B cell (primary cell): ENCODE measurements at regions not wholly inside any gene's neighbourhood (a gene's known extent, or its start where the extent isn't known, plus 50 kb on each side); places are given as distances from the start of the nearest gene placed in this dataset.

Experiments
- ATAC-seq: fragments of 200-7000 bp; cut with Tn5 transposase; one replicate; pipeline ENCODE4 v1.10.0; 2021; ENCODE audit warnings: low read depth, mild to moderate bottlenecking, moderate number of reproducible peaks, moderate library complexity
- CTCF ChIA-PET: fragments of 350-600 bp; sonication (Branson Sonifier 250); formaldehyde crosslinking; loops from one replicate; lab custom pipeline; 2021; ENCODE audit warnings: antibody characterized with exemption, inconsistent platforms; lab: Charles Lee
- POLR2A ChIA-PET: fragments of 350-600 bp; sonication (Branson Sonifier 250); formaldehyde crosslinking; loops from one replicate; lab custom pipeline; 2021; ENCODE audit warnings: antibody characterized with exemption; lab: Charles Lee
- DNase-seq: peaks from one replicate; pipeline ENCODE4 v3.0.0; 2013
- H2AFZ ChIP-seq: 2 replicates; pipeline ENCODE4 v1.6.1; 2012; ENCODE audit warnings: mild to moderate bottlenecking, low read depth, low read length; ENCODE audit not compliant: insufficient read depth, poor library complexity, severe bottlenecking
- H3K27ac ChIP-seq, 2 donors: 1 replicate in 1 of 2; 2 replicates in 1 of 2; pipeline ENCODE4 v1.5.1; 2012 to 2013; ENCODE audit warnings: low read length in 2 of 2, mild to moderate bottlenecking in 2 of 2, moderate library complexity in 1 of 2
- H3K27me3 ChIP-seq, 4 experiments: fragments of 200-600 bp in 1 of 4; sonication (generic) in 1 of 4; replicated peaks in 1 of 4; 1 replicate in 2 of 4; 2 replicates in 2 of 4; pipeline versions ENCODE4 v1.6.1 to v1.7.0; 2013 to 2016; ENCODE audit warnings: low read length in 3 of 4, mild to moderate bottlenecking in 2 of 4, mixed read lengths in 1 of 4, moderate library complexity in 1 of 4; ENCODE audit not compliant: insufficient read depth in 4 of 4, control insufficient read depth in 3 of 4; ENCODE audit errors: control extremely low read depth in 1 of 4
- H3K36me3 ChIP-seq, 2 experiments: replicated peaks in 1 of 2; 1 replicate in 1 of 2; 2 replicates in 1 of 2; pipeline versions ENCODE4 v1.6.1 to v1.7.1; 2013; ENCODE audit warnings: low read length in 1 of 2; ENCODE audit not compliant: insufficient read depth in 2 of 2, control insufficient read depth in 1 of 2; ENCODE audit errors: control extremely low read depth in 1 of 2, extremely low read depth in 1 of 2
- H3K4me1 ChIP-seq, 2 donors: fragments of 200-600 bp in 1 of 2; sonication (generic) in 1 of 2; 1 replicate in 1 of 2; 2 replicates in 1 of 2; pipeline versions ENCODE4 v1.5.1 to v1.6.1; 2013 to 2017; ENCODE audit warnings: low read length in 2 of 2; ENCODE audit not compliant: control insufficient read depth in 2 of 2, insufficient read depth in 2 of 2
- H3K4me2 ChIP-seq: replicated peaks from 2 replicates; pipeline ENCODE3; 2012; ENCODE audit warnings: mild to moderate bottlenecking, low read depth, low read length; ENCODE audit not compliant: poor library complexity, severe bottlenecking
- H3K4me3 ChIP-seq, 5 experiments: fragments of 200-600 bp in 1 of 5; sonication (generic) in 1 of 5; 1 replicate in 3 of 5; 2 replicates in 2 of 5; pipeline versions ENCODE4 v1.5.1 to v1.7.0; 2011 to 2016; ENCODE audit warnings: low read length in 4 of 5, mild to moderate bottlenecking in 4 of 5, low read depth in 2 of 5, control low read depth in 1 of 5, moderate library complexity in 1 of 5; ENCODE audit not compliant: insufficient read depth in 1 of 5; ENCODE audit errors: control extremely low read depth in 1 of 5, extremely low read depth in 1 of 5
- H3K79me2 ChIP-seq: fragments of 200-600 bp; sonication (generic); one replicate; pipeline ENCODE4 v1.6.0; 2016; ENCODE audit warnings: low read length; ENCODE audit not compliant: control insufficient read depth, insufficient read depth
- H3K9ac ChIP-seq: fragments of 200-600 bp; sonication (generic); 2 replicates; pipeline ENCODE4 v1.6.1; 2017; ENCODE audit warnings: mild to moderate bottlenecking, low read length, moderate library complexity
- H3K9me3 ChIP-seq, 3 donors: one replicate each; pipeline versions ENCODE4 v1.6.1 to v1.7.1; 2013; ENCODE audit warnings: low read length in 2 of 3; ENCODE audit not compliant: control insufficient read depth in 2 of 3, insufficient read depth in 1 of 3; ENCODE audit errors: control extremely low read depth in 1 of 3
- H4K20me1 ChIP-seq: 2 replicates; pipeline ENCODE4 v1.6.0; 2012; ENCODE audit warnings: mild to moderate bottlenecking, low read length; ENCODE audit not compliant: insufficient read depth, control insufficient read depth, poor library complexity, severe bottlenecking
- H3K27ac Mint-ChIP-seq: one replicate; pipeline ENCODE4 v1.8.0; 2021; ENCODE audit warnings: mixed read lengths
- H3K27me3 Mint-ChIP-seq: one replicate; pipeline ENCODE4 v1.8.0; 2021; ENCODE audit warnings: mixed read lengths
- H3K4me1 Mint-ChIP-seq: one replicate; pipeline ENCODE4 v1.8.0; 2021; ENCODE audit warnings: mixed read lengths
- H3K4me3 Mint-ChIP-seq: one replicate; pipeline ENCODE4 v1.8.0; 2021; ENCODE audit warnings: mixed read lengths
- H3K9me3 Mint-ChIP-seq: one replicate; pipeline ENCODE4 v1.8.0; 2022; ENCODE audit warnings: mixed read lengths; ENCODE audit not compliant: insufficient read depth
- CTCF ChIP-seq: fragments of 200-600 bp; IDR thresholded peaks from one replicate; pipeline ENCODE4 v1.8.0; 2022; ENCODE audit warnings: antibody characterized with exemption, mild to moderate bottlenecking
- EZH2 ChIP-seq: IDR thresholded peaks from 2 replicates; pipeline ENCODE4 v1.6.1; 2012; ENCODE audit warnings: borderline replicate concordance, low read depth, mild to moderate bottlenecking, moderate library complexity, low read length; ENCODE audit not compliant: insufficient read depth, poor library complexity, severe bottlenecking
- WGBS: methylation state at CpG from one replicate; pipeline ENCODE4 v1.1.5; 2013; ENCODE audit warnings: missing lambda C conversion rate; ENCODE audit not compliant: insufficient coverage; 5-methylcytosine and 5-hydroxymethylcytosine counted together
- intact Hi-C: fragments of 100-400 bp; cut with micrococcal nuclease; formaldehyde crosslinking; loops from one replicate; pipeline ENCODE4 v1.10.0; 2022

- H3K79me2 ChIP-seq: no peaks in the 10 kb centered on the region
Observed at GRCh38 chr18:78480262-78481054, 499.2 kb upstream of the SALL3 start.

More at GRCh38 chr18:78480262-78481054, 499.2 kb upstream of the SALL3 start:
- DNase-seq (no peak), ATAC-seq (no peak)
- H4K20me1 ChIP-seq: no peaks in the 10 kb centered on the region
- no peaks in the 10 kb centered on the region for H3K9me3 Mint-ChIP-seq
- no peaks in the 10 kb centered on the region for H3K4me1 Mint-ChIP-seq
- CTCF ChIA-PET: no interaction called here
- H3K4me2 ChIP-seq: no peak overlapping the region
- intact Hi-C loops: no loop called here
- no peak overlapping the region for H3K4me3 ChIP-seq
- H3K9me3 ChIP-seq: peaks cover 0 to 14% (median 0%) of the 10 kb centered on the region in 3 donors
- H3K36me3 ChIP-seq: no peaks in the 10 kb centered on the region
- 92% methylated on average over 27 of the region's 31 CpGs for WGBS
- H3K27me3 Mint-ChIP-seq: no peaks in the 10 kb centered on the region
- no peak overlapping the region for H3K27ac Mint-ChIP-seq
- no peaks in the 10 kb centered on the region for H3K27me3 ChIP-seq
- no peaks in the 10 kb centered on the region for H3K4me1 ChIP-seq
- POLR2A ChIA-PET: no interaction called here
- TF ChIP-seq CTCF (no peak), EZH2 (no peak)
- H3K9ac ChIP-seq: no peak overlapping the region
- no peak overlapping the region for H3K27ac ChIP-seq
- no peak overlapping the region for H3K4me3 Mint-ChIP-seq
- no peak overlapping the region for H2AFZ ChIP-seq
